ACC112 (cell line): ENCODE measurements at regions not wholly inside any gene's neighbourhood (a gene's known extent, or its start where the extent isn't known, plus 50 kb on each side); places are given as distances from the start of the nearest gene placed in this dataset.

Experiments used
- H2AFZ ChIP-seq: fragments of 200-600 bp; sonication (generic); one replicate; pipeline ENCODE4 v1.6.0; 2017; ENCODE audit warnings: antibody characterized with exemption, low read length; ENCODE audit not compliant: unreplicated experiment
- H3K27ac ChIP-seq: fragments of 200-600 bp; sonication (generic); 2 replicates; pipeline ENCODE4 v1.5.1; 2014; ENCODE audit warnings: low read depth, mild to moderate bottlenecking, antibody characterized with exemption, low read length, moderate library complexity
- H3K27me3 ChIP-seq: fragments of 200-600 bp; sonication (generic); 2 replicates; pipeline ENCODE4 v1.6.1; 2014; ENCODE audit warnings: mild to moderate bottlenecking, antibody characterized with exemption, low read length, moderate library complexity, mixed read lengths; ENCODE audit not compliant: insufficient read depth
- H3K36me3 ChIP-seq: fragments of 200-600 bp; sonication (generic); 2 replicates; pipeline ENCODE4 v1.6.1; 2016; ENCODE audit warnings: mild to moderate bottlenecking, antibody characterized with exemption, low read length, moderate library complexity, mixed read lengths; ENCODE audit not compliant: insufficient read depth
- H3K4me1 ChIP-seq: fragments of 200-600 bp; sonication (generic); one replicate; pipeline ENCODE4 v1.6.1; 2016; ENCODE audit warnings: low read length, mixed read lengths; ENCODE audit not compliant: insufficient read depth, unreplicated experiment, control insufficient read depth
- H3K4me3 ChIP-seq: fragments of 200-600 bp; sonication (generic); 2 replicates; pipeline ENCODE4 v1.5.1; 2014; ENCODE audit warnings: mild to moderate bottlenecking, low read depth, low read length
- H3K79me2 ChIP-seq: fragments of 200-600 bp; sonication (generic); one replicate; pipeline ENCODE4 v1.6.0; 2016; ENCODE audit warnings: low read length; ENCODE audit not compliant: control insufficient read depth, unreplicated experiment, insufficient read depth

DNA sequence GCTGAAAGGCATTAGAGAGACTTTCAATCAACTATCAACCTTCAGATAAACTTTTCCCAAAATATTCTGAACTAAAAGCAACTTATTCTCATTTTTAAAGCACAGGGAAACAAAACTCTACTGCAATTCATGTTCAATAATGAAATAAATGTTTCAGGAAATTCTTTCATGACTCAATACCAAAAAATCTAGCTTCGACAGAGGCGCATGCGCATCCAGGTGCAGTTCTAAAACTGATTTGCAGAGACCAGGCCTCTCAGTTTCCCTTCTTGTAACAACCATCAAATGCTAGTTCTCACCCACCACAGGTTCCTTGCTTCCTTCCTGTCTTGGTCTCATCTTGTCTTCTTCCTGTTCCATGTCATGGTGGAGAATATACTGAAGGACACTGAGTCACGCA, 55.3 kb upstream of the NRBF2 start:
- Histone ChIP-seq H3K4me3 (no peak overlapping the region), H3K79me2 (no peaks in the 10 kb centered on the region), H3K27me3 (peaks cover 7% of the 10 kb centered on the region; the same call in 1 of the 2 replicates), H2AFZ (no peak overlapping the region), H3K27ac (no peak overlapping the region), H3K36me3 (no peaks in the 10 kb centered on the region), H3K4me1 (no peaks in the 10 kb centered on the region)

DNA sequence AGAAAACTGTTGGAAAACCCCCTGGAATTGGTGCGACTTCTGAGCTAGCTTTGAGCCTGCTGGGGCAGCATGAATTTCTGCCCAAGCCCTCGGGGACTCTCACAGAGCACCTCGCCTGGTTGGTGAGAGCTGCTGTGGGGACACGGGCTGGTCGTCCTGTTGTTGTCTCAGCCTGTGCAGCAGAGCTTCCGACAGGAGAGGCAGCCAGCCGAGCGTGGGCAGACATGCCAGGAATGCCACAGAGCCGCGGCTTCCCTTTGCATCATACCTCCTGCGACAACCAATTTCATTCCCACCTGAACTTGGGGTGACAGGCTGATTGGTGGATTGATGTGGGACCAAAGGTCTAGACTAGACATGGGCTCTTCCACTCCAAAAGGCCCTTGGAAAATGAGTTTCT, 60.2 kb upstream of the NRBF2 start:
- Histone ChIP-seq H3K4me1 (peaks cover 2% of the 10 kb centered on the region), H2AFZ (no peak overlapping the region), H3K27me3 (peaks cover 7% of the 10 kb centered on the region; the same call in 1 of the 2 replicates), H3K36me3 (no peaks in the 10 kb centered on the region), H3K4me3 (no peak overlapping the region), H3K79me2 (no peaks in the 10 kb centered on the region), H3K27ac (no peak overlapping the region)

DNA sequence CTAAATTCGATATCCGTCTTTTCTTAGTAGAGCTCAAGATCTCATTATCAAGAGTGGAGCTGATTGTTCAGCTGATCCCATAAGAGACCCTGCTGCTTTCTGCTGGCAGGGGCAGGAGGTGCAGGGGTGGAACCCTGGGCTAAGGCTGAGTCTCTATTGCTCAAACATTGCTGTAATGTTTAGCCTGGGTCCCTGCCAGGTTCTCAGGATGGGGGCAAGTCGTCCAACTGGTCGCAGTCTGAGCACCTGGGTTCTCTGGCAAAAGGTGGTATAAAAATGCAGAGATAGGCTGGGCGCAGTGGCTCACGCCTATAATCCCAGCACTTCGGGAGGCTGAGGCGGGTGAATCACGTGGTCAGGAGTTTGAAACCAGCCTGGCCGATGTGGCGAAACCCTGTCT, 62.0 kb upstream of the NRBF2 start:
- no peaks in the 10 kb centered on the region for H3K36me3 ChIP-seq
- H3K4me3 ChIP-seq, result no peak overlapping the region
- H3K27me3 ChIP-seq, result peaks cover 7% of the 10 kb centered on the region; the same call in 1 of the 2 replicates
- H3K4me1 ChIP-seq, result peaks cover 4% of the 10 kb centered on the region
- no peak overlapping the region for H3K27ac ChIP-seq
- no peak overlapping the region for H2AFZ ChIP-seq
- no peaks in the 10 kb centered on the region for H3K79me2 ChIP-seq

DNA sequence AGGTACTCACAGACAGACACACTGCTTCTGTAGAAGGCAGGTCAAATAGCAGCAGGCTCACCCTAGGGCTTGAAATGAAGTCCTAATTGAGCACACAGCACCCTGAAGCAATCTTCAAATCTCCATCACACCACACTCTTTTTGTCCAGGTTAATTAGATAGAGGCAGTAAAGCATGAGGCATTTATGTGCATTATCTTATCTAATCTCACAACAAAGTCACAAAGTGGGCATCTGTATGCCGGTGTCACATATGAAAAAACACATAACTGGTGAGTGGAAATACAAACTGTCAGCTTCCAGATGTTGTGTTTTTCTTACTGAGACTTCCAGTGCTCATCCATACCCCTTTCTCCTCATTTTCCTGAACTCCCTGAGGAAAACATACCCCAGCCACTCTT, 63.8 kb upstream of the NRBF2 start:
- Histone ChIP-seq H3K27me3 (peaks cover 7% of the 10 kb centered on the region; the same call in 1 of the 2 replicates), H2AFZ (no peak overlapping the region), H3K79me2 (no peaks in the 10 kb centered on the region), H3K27ac (no peak overlapping the region), H3K4me3 (no peak overlapping the region), H3K36me3 (no peaks in the 10 kb centered on the region), H3K4me1 (peaks cover 4% of the 10 kb centered on the region)

DNA sequence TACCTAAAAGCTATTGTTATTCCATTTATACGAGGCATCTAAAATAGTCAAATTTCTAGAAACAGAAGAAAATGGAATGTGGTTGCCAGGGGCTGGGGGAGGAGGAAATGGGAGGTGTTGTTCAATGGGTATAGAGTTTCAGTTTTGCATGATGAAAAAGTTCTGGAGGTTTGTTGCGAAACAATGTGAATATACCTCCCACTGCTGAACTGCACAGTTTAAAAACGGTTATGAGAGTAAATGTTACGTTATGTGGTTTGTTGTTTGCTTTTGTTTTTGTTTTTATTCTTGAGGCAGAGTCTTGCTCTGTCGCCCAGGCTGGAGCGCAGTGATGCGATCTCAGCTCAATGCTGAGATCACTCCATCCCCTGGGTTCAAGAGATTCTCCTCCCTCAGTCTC, 64.9 kb upstream of the NRBF2 start:
- Histone ChIP-seq H3K79me2 (no peaks in the 10 kb centered on the region), H3K4me3 (no peak overlapping the region), H3K27me3 (no peaks in the 10 kb centered on the region), H3K4me1 (peaks cover 4% of the 10 kb centered on the region), H2AFZ (no peak overlapping the region), H3K27ac (no peak overlapping the region), H3K36me3 (no peaks in the 10 kb centered on the region)

DNA sequence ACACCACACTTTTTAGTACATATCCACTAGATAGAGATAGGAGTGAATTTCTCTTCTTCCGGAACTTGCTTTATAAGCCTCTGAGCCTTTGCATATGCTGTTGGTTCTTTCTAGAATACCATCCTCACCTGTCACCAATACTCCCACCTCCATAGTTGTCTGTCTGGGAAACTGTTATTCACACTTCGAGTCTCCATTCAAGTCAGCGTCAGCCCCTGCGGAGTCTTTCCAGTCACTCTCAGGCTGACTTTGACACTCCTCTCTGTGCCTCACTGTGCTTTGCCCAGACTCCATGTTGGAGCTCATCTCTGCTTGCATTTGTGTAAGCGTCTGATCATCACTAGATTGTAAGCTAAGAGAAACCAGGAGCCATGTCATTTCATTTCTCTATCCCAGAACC, 66.5 kb upstream of the NRBF2 start:
- no peaks in the 10 kb centered on the region for H3K27me3 ChIP-seq
- H3K4me3 ChIP-seq, result no peak overlapping the region
- peaks cover 4% of the 10 kb centered on the region for H3K4me1 ChIP-seq
- no peaks in the 10 kb centered on the region for H3K36me3 ChIP-seq
- H3K27ac ChIP-seq, result no peak overlapping the region
- no peaks in the 10 kb centered on the region for H3K79me2 ChIP-seq
- no peak overlapping the region for H2AFZ ChIP-seq

DNA sequence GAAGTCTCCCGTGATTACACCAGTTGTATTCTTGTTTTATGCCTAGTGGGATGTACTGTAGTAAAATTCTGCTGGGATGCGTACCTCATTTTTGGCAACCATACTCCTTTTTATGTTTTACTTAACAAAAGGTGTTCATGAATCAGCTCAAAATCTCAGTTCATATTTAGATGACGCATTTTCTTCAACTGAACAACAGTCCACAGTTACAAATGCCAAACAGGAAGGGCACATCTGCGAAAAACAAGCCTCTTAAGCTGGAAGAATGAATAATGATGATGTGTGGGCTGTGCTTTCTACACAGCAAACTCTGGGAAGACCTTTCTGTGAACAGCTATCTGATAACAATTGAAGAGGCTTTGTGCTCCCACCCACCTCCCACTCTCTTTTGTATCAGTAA, 68.4 kb upstream of the NRBF2 start:
- Histone ChIP-seq H3K79me2 (no peaks in the 10 kb centered on the region), H3K27ac (no peak overlapping the region), H3K4me1 (peaks cover 4% of the 10 kb centered on the region), H3K27me3 (no peaks in the 10 kb centered on the region), H3K4me3 (no peak overlapping the region), H3K36me3 (no peaks in the 10 kb centered on the region), H2AFZ (no peak overlapping the region)

DNA sequence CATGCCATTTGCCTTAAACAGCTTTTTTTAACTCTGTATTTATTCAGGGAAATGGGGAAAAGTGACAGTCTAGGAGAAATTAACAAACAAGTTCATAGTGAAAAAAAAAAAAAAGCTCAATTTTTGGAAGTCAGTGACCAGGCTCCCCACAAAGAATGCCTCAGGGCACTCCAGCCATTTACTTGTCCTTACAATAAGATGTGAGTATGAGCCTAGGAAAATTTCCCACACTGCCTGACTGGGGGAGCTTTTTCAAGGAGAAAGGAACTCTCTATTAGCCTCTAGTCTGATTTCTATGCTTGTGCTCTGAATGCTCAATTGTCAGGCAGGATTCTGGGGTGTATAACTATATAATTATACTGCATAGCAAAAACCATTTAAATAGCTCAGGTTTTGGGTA, 74.9 kb upstream of the NRBF2 start:
- no peaks in the 10 kb centered on the region; the same call in 1 of the 2 replicates for H3K27me3 ChIP-seq
- H3K27ac ChIP-seq, result no peak overlapping the region
- no peak overlapping the region for H2AFZ ChIP-seq
- H3K79me2 ChIP-seq, result no peaks in the 10 kb centered on the region
- no peaks in the 10 kb centered on the region for H3K4me1 ChIP-seq
- no peak overlapping the region for H3K4me3 ChIP-seq
- H3K36me3 ChIP-seq, result no peaks in the 10 kb centered on the region

DNA sequence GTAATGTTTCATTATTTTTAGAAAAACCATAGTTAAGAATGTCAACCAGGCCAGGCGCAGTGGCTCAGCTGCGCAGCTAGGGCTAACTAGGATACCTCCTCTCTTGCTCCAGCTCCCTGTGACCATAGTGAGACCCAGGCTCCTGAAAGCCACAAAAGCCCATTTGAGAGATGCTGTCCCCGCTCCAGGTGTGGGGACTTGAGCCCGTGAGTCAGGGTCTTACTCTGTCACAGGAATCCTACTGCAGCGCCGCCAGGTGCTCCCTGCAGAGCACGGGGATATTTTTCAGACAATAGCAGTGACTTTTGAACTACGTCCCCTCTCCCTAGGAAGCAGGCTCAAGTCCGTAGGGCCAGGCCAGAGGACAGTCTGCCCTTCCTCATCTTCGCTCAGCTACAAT, 75.6 kb upstream of the NRBF2 start:
- no peaks in the 10 kb centered on the region for H3K79me2 ChIP-seq
- no peaks in the 10 kb centered on the region for H3K4me1 ChIP-seq
- no peaks in the 10 kb centered on the region; the same call in 1 of the 2 replicates for H3K27me3 ChIP-seq
- no peak overlapping the region for H3K4me3 ChIP-seq
- no peak overlapping the region for H3K27ac ChIP-seq
- no peak overlapping the region for H2AFZ ChIP-seq
- H3K36me3 ChIP-seq, result no peaks in the 10 kb centered on the region

DNA sequence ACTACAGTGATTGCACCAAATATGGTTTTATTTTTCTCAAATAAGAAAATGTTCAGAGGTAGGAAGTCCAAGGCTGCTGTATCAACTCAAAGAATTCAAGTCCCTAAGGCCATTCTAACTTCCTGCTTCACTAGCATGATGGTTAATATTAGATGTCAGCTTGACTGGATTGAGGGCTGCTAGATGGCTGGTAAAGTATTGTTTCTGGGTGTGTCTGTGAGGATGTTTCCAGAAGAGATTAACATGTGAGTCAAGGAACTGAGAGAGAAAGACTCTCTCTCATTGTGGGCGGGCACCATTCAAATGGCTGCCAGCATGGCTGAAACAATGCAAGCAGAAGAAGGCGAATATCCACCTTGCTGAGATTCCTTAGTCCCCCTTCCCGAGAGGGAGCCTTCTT, 77.4 kb upstream of the NRBF2 start:
- Histone ChIP-seq H3K4me1 (no peaks in the 10 kb centered on the region), H2AFZ (no peak overlapping the region), H3K79me2 (no peaks in the 10 kb centered on the region), H3K27me3 (no peaks in the 10 kb centered on the region; the same call in 1 of the 2 replicates), H3K27ac (no peak overlapping the region), H3K4me3 (no peak overlapping the region), H3K36me3 (no peaks in the 10 kb centered on the region)

DNA sequence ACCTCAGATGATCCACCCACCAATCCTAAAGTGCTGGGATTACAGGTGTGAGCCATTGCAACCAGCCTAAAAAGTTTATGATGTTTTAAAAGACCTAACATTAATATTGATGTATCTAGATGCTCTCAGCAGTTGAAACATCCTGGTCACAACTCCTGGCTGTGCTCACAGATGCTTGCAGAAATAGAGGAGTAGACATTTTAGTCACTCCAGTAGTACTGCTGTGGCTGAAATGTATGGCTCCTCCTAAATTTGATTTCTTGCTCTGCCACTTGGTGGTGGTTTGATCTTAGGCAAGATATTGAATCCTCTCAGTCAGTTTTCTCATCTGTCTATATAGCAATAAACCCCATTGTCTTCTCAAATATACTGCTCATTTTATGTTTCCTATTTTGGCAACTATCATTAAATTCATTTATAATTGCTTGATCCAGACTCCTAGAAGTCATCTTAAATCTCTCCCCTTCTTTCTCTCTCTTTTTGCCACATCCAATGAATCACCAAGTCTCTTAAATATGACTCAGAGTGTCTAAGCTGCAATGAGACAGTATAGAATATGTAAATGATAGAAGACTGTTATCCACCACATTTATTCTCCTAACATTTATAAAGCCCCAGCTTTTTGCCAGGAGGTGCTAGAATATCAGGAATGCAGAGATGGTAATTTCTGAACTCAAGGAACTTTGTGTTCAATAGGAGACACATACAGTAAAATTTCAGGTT, 78.1 kb upstream of the NRBF2 start:
- Histone ChIP-seq H3K79me2 (no peaks in the 10 kb centered on the region), H3K4me3 (no peak overlapping the region), H3K27ac (no peak overlapping the region), H3K27me3 (no peaks in the 10 kb centered on the region; the same call in 1 of the 2 replicates), H3K36me3 (no peaks in the 10 kb centered on the region), H2AFZ (no peak overlapping the region), H3K4me1 (no peaks in the 10 kb centered on the region)
